22Rv1 (cell line): ENCODE measurements at regions not wholly inside any gene's neighbourhood (a gene's known extent, or its start where the extent isn't known, plus 50 kb on each side); places are given as distances from the start of the nearest gene placed in this dataset.

Experiments
- ZFX ChIP-seq: fragments of 450-650 bp; IDR thresholded peaks from 2 replicates; pipeline ENCODE4 v1.6.1; 2017; ENCODE audit warnings: antibody characterized with exemption, borderline replicate concordance
- TF ChIP-seq, protein P1 (sequence below): fragments of 450-650 bp; IDR thresholded peaks from 2 replicates; pipeline ENCODE4 v1.5.1; 2017; ENCODE audit warnings: mild to moderate bottlenecking

DNA sequence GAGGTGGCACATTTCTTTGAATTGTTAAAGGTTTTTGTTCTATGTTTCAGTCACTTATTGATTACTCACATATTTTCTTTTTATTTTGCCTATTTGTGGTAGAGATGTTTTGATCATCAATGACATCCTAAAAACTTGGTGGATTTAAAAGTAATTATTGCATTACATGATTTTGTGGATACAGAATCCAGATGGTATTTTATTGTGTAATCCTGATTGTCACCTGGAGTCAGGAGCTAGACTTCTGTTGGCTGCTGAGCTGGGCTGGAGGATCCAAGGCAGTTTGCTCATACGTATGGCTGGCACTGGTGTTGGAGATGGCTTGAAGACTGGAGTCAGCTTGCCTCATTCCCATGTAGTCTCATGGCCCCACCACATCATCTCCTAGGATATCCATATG is 1009.6 kb upstream of the PCDH7 start:
- TF ChIP-seq, protein P1, sequence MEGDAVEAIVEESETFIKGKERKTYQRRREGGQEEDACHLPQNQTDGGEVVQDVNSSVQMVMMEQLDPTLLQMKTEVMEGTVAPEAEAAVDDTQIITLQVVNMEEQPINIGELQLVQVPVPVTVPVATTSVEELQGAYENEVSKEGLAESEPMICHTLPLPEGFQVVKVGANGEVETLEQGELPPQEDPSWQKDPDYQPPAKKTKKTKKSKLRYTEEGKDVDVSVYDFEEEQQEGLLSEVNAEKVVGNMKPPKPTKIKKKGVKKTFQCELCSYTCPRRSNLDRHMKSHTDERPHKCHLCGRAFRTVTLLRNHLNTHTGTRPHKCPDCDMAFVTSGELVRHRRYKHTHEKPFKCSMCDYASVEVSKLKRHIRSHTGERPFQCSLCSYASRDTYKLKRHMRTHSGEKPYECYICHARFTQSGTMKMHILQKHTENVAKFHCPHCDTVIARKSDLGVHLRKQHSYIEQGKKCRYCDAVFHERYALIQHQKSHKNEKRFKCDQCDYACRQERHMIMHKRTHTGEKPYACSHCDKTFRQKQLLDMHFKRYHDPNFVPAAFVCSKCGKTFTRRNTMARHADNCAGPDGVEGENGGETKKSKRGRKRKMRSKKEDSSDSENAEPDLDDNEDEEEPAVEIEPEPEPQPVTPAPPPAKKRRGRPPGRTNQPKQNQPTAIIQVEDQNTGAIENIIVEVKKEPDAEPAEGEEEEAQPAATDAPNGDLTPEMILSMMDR = no peak
- no peak for TF ChIP-seq ZFX
